Heart left ventricle (tissue), 16 donors: ENCODE measurements at regions not wholly inside any gene's neighbourhood (a gene's known extent, or its start where the extent isn't known, plus 50 kb on each side); places are given as distances from the start of the nearest gene placed in this dataset.
"Not testable (repeated sequence)": the region's sequence is repeated elsewhere in the genome, so short reads cannot be mapped to it uniquely, and the experiment has no call there.

Experiments
- ATAC-seq, 4 donors: fragments of 200-7000 bp; cut with Tn5 transposase; one replicate each; pipeline ENCODE4 v1.9.1; 2020 to 2022; ENCODE audit warnings: moderate library complexity in 4 of 4, mild to moderate bottlenecking in 3 of 4, moderate number of reproducible peaks in 1 of 4
- DNase-seq, 5 donors: peaks; one replicate each; pipeline ENCODE4 v3.0.0-alpha.2; 2020
- H3K27ac ChIP-seq, 12 donors: fragments of 200-600 bp; sonication (generic) in 4 of 12; one replicate each; pipeline versions ENCODE4 v1.5.0 to v1.8.0; 2016 to 2022; ENCODE audit warnings: mild to moderate bottlenecking in 2 of 12
- H3K27me3 ChIP-seq, 9 donors: fragments of 200-600 bp; sonication (generic) in 2 of 9; one replicate each; pipeline versions ENCODE4 v1.5.1 to v1.8.0; 2016 to 2022; ENCODE audit warnings: mild to moderate bottlenecking in 3 of 9
- H3K36me3 ChIP-seq, 9 donors: fragments of 200-600 bp; sonication (generic) in 2 of 9; one replicate each; pipeline versions ENCODE4 v1.5.0 to v1.8.0; 2018 to 2022; ENCODE audit warnings: mild to moderate bottlenecking in 2 of 9
- H3K4me1 ChIP-seq, 12 donors: fragments of 200-600 bp; sonication (generic) in 4 of 12; one replicate each; pipeline versions ENCODE4 v1.5.0 to v1.8.0; 2016 to 2022; ENCODE audit warnings: mild to moderate bottlenecking in 3 of 12
- H3K4me3 ChIP-seq, 12 donors: fragments of 200-600 bp; sonication (generic) in 4 of 12; one replicate each; pipeline versions ENCODE4 v1.5.0 to v1.8.0; 2017 to 2022; ENCODE audit warnings: mild to moderate bottlenecking in 9 of 12, moderate library complexity in 4 of 12
- H3K9me3 ChIP-seq, 12 donors: fragments of 200-600 bp; sonication (generic) in 4 of 12; one replicate each; pipeline versions ENCODE4 v1.5.0 to v1.8.0; 2016 to 2022; ENCODE audit warnings: mild to moderate bottlenecking in 1 of 12
- CTCF ChIP-seq, 12 donors: fragments of 200-600 bp; sonication (generic) in 4 of 12; IDR thresholded peaks; one replicate each; pipeline versions ENCODE4 v1.5.0 to v1.8.0; 2018 to 2022; ENCODE audit warnings: antibody characterized with exemption in 12 of 12, mild to moderate bottlenecking in 5 of 12
- POLR2A ChIP-seq, 2 donors: fragments of 450-650 bp; IDR thresholded peaks; one replicate each; pipeline ENCODE4 v1.6.1; 2017; ENCODE audit warnings: antibody characterized with exemption in 2 of 2, mild to moderate bottlenecking in 2 of 2, moderate library complexity in 2 of 2
- WGBS, 4 donors: extraction: QIAGEN DNeasy Blood & Tissue Kit in 2 of 4; methylation state at CpG; one replicate each; pipeline versions ENCODE4 v1.1.5 to v1.1.7; 2013 to 2018; 5-methylcytosine and 5-hydroxymethylcytosine counted together
- intact Hi-C, 10 donors: fragments of 100-400 bp; cut with DNase I; formaldehyde crosslinking; loops; one replicate each; pipeline versions ENCODE4 v1.11.1 to v1.14.2; 2022
- donor health status: ischemic (EF 13 %, LVEDD 7.1; RV severe dilation, severe dysfunction).
- donor health status: healthy with polysubstance abuse.
- donor health status: DM: no; HTN: yes; CAD: no.
- donor health status: DM: no; HTN: no; CAD: no.
- donor health status: ischemic (EF 25% LVEDD 6.9; RV normal size, moderate dysfunction).
- donor health status: ischemic (EF 25% LVEDD 5.7; RV mildly dilated, moderate dysfunction).
- donor health status: healthy.
- donor health status: DM: yes; HTN: yes; CAD: no.
- donor health status: ischemic (EF 35%, LVEDD 5.7; RV mildly dilated, moderate dysfunction).
- donor health status: nonischemic (EF 11% LVEDD 7.7; RV severe dilation, severe dysfunction).
- donor health status: DM: yes; HTN: yes; CAD: no.
- donor health status: PGD.
- donor health status: ischemic (EF 29% LVEDD 5.4; RV normal size, mild dysfunction).
- donor health status: nonischemic (EF 23%, LVEDD 6.1; RV moderate dilation, normal function).

GRCh38 chr1:157302199-157302497 lies 164.0 kb upstream of the ETV3 start:
- WGBS, 4 donors, result 88 to 91% (median 90%) methylated on average over 3 of the region's 3 CpGs
- H3K27ac ChIP-seq, result no peak overlapping the region
- ATAC-seq (no peak), DNase-seq (no peak)
- H3K9me3 ChIP-seq, result no peaks in the 10 kb centered on the region
- no peaks in the 10 kb centered on the region for H3K27me3 ChIP-seq
- TF ChIP-seq CTCF (IDR thresholded peaks at IDR 0.05), result no peak
- TF ChIP-seq POLR2A (IDR thresholded peaks at IDR 0.05), result no peak
- intact Hi-C loops, result no loop called here
- no peaks in the 10 kb centered on the region for H3K36me3 ChIP-seq
- H3K4me3 ChIP-seq, result no peak overlapping the region
- H3K4me1 ChIP-seq, result no peaks in the 10 kb centered on the region

- ATAC-seq (no peak), DNase-seq (no peak)
- Histone ChIP-seq H3K9me3 (peaks cover 0 to 3% (median 0%) of the 10 kb centered on the region in 12 donors), H3K4me3 (no peak overlapping the region), H3K4me1 (no peaks in the 10 kb centered on the region), H3K27ac (no peak overlapping the region), H3K36me3 (no peaks in the 10 kb centered on the region), H3K27me3 (no peaks in the 10 kb centered on the region)
- 70 to 83% (median 81%) methylated on average over 2 of the region's 2 CpGs for WGBS, 4 donors
- TF ChIP-seq POLR2A (IDR thresholded peaks at IDR 0.05), result no peak
- TF ChIP-seq CTCF (IDR thresholded peaks at IDR 0.05), result no peak
- intact Hi-C loops, result no loop called here
Measured at GRCh38 chr1:157301477-157302198, 163.4 kb upstream of the ETV3 start.

GRCh38 chr1:157294387-157295145 lies 156.4 kb upstream of the ETV3 start:
- intact Hi-C loops, H3K4me3 ChIP-seq, H3K27me3 ChIP-seq, H3K27ac ChIP-seq, DNase-seq, ATAC-seq, H3K4me1 ChIP-seq, H3K9me3 ChIP-seq, H3K36me3 ChIP-seq: not testable (repeated sequence)
- WGBS, 4 donors, result 78 to 96% (median 86%) methylated on average over 9 to 10 of the region's 10 CpGs

- 54 to 63% (median 57%) methylated on average over 3 to 4 of the region's 4 CpGs for WGBS, 4 donors
- intact Hi-C loops, result no loop called here
Measured at GRCh38 chr1:157292809-157293564, 154.8 kb upstream of the ETV3 start.

More at GRCh38 chr1:157292809-157293564, 154.8 kb upstream of the ETV3 start:
- no peak for DNase-seq
- no peaks in the 10 kb centered on the region for H3K36me3 ChIP-seq
- H3K27me3 ChIP-seq, result no peaks in the 10 kb centered on the region
- no peaks in the 10 kb centered on the region for H3K4me1 ChIP-seq
- no peak overlapping the region for H3K27ac ChIP-seq
- TF ChIP-seq CTCF (IDR thresholded peaks at IDR 0.05) (no peak), POLR2A (IDR thresholded peaks at IDR 0.05) (no peak)
- no peak for ATAC-seq
- no peak overlapping the region for H3K4me3 ChIP-seq
- peaks cover 0 to 3% (median 0%) of the 10 kb centered on the region in 12 donors for H3K9me3 ChIP-seq
